Right forelimb (tissue), 1 donor: ENCODE measurements at regions not wholly inside any gene's neighbourhood (a gene's known extent, or its start where the extent isn't known, plus 50 kb on each side); places are given as distances from the start of the nearest gene placed in this dataset.
"Not testable (repeated sequence)": the region's sequence is repeated elsewhere in the genome, so short reads cannot be mapped to it uniquely, and the experiment has no call there.

Experiments used
- DNase-seq: peaks from one replicate; pipeline ENCODE4 v3.0.0-alpha.2; 2018

DNA sequence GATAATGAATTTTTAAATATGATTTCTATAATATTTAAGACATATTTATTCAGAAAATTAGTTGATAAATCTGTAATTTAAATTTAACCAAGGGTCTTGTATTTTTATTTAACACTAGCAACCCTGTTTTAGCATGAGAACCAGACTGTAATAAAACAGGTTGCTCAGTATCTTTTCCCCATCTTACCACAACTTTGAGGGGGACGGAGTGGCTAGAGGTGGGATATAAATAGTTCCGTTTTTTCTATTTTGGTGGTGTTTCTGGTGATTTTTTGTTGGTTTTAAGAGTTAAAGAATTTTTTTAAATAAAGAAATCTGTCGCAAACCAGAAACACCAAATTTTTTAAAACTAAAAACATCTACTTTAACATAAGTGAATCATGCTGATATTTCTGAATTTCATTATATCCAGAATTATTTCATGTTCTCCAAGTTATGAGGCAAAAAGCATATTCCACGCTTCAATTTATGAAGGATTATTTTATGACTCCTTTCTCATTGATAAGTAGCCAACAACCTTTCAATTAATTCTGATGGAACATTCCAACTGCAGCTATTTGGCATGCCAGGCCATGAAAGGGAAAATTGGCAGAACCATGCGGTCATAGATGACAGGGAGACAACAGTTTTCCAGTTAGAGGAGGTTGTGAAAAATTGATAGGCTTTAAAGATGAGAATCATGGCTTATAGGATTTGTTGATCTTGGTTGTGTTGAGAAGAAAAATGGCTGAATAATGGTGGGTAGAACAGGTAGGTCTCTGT lies 151.9 kb upstream of the CARMIL1 start:
- no peak for DNase-seq

DNA sequence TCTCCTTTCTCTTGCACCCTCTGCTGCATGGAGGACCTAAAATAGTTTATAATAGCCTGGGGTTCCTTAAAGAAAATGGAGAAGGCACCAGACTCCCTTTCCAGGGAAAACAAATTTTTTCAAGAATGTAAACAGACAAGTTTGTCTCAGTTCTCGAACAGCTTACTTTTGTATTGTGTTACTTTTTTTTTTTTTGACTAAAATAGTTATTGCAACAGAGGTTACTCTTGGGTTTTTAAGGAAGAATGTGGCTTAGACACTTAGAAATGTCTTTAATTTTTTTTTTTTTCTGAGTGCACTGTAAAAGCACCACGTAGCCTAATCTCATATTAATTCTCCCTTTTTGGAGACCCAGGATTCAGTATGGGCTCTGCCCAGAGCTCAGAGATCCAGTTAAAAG lies 148.7 kb upstream of the CARMIL1 start:
- no peak for DNase-seq

DNA sequence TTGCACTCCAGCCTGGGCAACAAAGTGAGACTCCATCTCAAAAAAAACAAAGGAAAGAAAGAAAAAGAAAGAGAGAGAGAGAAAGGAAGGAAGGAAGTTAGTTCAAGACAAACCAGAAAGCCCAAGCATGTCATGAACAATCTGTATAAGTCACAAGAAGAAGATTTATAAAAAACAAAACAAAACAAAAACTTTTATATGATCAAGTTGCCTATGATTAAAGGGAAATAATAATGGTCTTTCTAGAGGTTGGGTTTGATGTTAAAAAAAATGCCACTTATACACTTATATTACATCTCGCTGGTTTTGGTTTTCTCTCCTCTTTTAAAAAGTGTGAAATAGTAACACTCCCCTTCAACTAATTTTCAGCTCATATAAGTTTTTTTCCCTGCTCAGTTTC lies 146.2 kb upstream of the CARMIL1 start:
- DNase-seq = no peak

DNA sequence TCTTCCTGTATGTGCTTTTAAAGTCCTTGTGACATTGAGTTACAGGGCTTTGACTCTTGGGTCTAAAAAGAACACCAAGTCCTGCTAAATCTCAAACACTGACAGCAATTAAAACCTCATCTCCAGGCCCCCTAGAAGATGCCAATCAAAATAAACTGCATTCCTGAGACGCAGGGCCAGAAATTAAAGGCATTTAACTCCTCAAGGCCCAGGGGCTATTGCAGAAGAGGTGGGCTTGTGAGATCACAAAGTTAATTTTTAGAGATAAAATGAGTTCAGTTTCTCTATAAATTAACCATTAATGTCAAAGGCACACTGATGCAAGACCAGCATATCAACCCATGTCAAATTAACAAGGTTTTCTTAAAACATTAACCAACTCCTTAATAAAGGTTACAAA lies 145.6 kb upstream of the CARMIL1 start:
- DNase-seq = no peak

DNA sequence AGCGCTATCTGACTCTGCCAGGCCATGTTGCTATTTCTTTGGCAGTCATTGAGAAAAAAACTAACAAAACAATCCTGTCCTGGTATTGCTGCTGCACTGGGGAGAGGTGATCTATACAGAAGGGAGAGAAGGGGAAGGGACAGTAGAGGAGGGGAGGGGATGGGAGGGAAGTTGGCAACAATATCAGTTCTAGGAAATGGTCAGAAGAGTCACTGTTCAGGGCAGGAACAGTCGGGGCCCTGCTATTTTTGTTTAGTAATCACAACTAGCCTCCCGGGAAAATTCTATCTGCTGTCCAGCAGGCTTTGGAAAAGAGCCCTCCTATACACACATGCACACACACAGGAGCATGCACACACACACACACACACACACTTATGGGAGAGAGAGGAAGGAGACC lies 142.3 kb upstream of the CARMIL1 start:
- no peak for DNase-seq

DNA sequence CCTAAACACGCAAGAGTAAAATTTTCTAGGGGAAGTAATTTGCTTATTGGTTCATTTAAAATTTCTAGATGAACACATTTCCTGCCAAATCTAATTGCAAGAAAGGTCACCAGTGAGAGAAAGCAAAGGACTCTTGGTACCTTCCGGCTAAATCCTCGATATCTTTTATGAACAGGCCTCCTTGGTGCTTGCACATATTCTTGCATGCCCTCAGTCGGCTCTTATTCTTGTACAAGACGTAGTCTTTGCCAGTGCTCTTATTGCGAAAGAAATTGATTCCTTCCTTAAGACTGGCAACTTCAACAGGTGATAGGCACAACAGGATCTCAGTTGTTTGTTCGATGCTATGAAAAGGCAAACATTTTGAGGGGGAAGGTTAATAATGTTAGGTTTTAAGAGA lies 141.7 kb upstream of the CARMIL1 start:
- no peak for DNase-seq

DNA sequence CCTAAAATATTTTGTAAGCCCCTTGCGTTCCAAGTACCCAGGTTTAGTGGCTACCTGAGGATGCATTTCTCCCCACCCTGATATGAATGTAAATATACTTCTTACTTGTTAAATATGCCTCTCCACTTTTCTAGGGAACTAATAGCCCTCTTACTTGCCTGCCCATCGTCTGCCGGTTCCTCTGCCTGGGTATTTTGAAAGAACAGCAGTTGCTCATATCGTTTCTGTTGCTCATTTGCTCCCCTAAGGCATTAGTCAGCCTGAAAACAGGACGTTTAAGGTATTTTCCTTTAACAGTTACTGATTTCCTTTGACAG lies 141.3 kb upstream of the CARMIL1 start:
- no peak for DNase-seq

DNA sequence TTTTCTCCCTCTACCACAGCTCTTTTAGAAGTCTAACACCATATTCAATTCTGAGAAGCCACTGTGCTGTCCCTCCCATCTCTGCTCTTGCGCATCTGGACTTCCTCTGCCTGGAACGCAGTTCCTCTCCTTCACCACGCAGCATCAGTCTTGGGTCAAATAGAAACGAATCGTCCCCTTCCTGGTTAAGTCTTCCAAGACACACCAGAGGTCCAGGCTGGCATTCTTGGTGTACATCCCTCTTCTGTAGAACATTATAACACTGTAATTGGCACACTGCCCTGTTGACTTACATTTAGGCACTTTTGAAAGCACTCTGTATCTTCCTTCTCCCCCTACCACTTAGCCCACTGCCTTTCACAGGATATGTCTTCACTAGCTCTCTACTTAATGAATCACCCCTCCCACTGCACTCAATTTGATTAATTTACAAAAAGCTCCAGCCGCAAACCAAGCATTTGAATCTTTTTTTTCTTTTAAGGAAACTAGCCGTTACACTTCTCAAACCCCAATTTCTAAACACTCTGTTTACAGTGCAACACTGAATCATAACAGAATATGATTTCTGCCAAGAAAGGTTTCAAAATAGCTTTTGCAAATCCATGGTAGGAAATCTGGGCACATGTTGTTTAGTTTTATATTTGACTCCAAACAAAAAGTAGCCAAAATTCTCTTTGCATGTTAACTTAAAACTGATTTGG lies 140.8 kb upstream of the CARMIL1 start:
- peak; percentile 61 for DNase-seq

DNA sequence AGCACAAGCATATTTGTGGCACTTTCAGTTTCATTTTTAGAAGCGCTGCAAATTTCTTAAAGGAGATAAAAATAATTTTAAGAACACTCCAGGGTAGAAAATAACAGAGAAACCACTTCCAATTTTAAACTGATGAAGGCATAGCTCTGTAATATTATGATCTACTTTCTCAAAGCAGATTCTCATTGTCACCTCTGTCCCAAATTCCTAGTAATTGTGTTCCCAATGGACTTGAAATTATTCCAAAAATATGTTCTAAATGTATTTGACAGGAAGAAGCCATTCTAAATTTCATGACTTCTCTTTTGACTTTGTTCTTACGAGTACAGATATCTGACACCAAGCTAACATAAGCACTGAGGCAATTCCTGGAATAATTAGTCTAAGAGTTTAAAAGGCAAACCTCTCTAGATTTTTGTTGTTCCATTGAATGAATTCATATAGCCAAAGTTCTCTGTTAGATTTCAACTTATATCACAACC lies 140.2 kb upstream of the CARMIL1 start:
- DNase-seq = no peak

DNA sequence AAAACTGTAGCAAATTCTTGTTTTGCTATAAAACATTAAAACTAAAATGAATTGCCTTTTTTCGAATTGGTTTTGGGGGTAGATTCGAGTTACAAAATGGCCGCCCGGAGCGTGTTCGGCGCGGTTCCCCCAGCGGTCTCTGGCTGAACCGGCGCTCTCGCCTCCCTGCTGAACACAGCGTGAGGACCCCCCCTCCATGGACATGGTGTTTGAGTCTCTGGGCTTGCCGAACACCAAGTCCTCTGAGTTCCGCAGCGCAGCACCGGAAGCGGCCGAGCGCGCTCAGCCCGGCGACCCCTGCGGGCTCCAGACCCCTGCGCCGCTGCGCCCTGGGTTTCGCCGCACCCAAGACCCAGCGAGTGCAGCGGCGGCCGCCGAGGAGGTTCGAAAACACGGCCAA lies 139.6 kb upstream of the CARMIL1 start:
- not testable (repeated sequence) for DNase-seq

DNA sequence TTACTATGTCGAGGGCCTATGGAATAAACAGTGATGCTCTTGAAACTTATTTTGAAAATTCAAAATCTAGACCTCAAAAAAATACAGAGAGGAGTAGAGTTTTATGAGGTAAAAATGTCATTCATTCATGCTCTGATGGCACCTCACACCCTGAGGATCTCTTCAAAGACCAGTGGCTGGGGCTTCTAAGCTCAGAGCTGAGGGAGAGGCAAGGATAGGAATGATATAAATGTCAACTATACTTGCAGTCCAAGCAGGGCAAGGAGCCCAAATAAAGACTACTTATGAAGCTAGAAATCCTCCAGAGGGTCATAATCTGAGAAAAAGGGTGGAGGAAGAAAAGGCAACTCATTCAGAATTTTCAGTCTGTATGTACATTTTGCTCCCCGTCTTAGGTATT lies 136.7 kb upstream of the CARMIL1 start:
- DNase-seq = no peak

DNA sequence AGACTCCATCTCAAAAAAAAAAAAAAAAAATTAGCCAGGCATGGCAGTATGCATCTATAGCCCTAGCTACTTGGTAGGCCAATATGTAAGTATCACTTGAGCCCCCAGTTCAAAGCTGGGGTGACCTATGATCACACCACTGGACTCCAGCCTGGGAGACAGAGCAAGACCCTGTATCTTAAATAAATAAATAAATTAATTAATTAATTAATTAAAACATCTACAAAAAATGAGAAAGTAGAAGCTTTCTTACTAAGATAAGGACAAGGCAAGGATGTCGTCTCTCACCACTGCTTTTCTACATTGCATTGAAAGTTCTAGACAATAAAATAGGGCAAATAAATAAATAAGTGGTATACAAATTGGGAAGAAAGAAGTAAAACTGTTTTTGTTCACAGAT lies 134.3 kb upstream of the CARMIL1 start:
- DNase-seq = no peak

DNA sequence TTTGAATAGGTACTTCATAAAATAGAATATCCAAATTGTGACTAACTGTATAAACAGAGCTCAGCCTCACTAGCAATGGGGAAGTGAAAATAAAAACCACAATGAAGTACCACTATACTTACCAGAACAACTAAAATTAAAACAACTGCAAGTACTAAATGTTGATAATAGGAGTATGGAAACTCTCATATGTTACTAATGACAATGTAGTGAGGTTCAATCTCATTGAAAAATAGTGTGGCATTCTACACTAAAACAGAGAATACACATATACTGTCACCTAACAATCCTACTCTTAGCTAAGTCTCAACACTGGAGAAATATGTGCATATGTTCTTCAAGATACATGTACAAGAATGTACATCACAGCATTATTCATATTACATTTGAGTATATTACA lies 132.0 kb upstream of the CARMIL1 start:
- no peak for DNase-seq

DNA sequence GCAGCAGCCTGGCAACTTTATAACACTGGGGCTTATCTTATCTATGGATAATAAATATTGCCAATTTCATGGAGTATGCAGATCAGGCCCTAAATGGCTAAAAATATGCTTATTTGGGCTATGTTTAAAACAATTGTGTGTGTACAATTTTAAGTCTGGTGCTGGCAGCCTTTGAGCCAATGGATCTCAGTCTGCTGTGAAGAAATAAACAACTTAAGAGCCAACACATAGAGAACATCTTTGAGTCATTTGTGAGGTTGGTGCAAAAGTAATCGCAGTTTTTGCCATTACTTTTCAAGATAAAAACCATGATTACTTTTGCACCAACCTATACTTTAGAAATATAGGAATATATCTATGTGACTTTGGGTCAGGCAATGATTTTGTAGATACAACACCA lies 129.1 kb upstream of the CARMIL1 start:
- DNase-seq = no peak

DNA sequence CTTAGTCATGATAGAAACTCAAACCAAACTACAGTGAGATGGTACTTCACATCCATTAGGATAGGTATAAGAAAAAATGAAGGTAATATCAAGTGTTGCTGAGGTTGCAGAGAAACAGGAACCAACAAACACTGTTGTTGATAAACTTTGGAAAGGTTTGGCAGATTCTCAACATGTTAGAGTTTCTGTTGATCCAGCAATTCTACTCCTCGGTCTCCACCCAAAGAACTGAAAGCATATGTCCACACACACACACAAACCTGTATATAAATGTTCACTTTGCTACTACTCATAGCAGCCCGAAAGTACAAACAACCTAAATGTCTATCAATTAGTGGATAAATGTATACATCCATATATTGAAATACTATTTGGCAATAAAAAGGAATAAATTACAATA lies 128.3 kb upstream of the CARMIL1 start:
- no peak for DNase-seq

DNA sequence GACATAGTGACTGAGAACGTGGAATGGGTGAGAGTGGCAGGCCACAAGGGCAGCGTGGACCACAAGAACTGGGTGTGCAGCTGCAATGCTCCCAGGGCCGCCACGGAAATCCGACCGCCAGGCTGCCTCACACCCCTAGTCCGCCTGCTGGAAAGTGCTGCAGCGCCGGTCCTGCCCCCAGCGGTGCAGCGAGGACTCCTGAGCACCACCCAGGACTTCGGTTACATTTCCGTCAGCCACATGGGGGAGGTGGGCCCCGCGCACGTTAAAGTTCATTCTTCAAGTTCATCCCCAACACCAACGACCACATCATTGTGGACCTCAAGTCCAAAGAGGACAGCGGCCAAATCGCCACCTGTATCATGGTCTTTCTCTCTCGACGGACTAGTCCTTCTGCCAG lies 126.1 kb upstream of the CARMIL1 start:
- DNase-seq = no peak

DNA sequence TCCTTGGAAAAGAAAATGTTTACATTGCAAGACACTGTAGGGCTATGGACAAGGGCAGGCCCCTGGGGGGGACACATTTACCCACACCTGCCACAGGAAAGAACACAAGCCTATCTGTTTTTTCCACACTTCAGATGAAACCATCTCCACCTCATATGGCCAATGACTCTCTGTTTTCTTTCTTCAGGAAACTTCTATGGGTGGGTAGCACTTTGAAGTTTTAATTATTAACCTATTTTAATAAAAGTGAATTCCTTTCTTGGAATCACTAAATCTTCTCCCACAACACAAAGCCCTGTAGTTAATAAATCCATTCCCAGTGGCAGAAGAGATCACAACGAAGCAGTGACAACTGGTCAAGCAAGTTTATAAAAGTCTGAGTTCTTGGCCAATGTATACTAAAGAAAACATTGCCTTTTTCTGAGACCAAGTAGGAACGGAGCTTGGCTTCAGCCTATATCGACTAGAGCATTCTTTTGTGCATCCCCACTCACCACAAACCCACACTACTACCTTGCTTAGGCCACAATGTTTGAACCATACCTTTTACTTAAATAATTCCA lies 125.1 kb upstream of the CARMIL1 start:
- DNase-seq = no peak

DNA sequence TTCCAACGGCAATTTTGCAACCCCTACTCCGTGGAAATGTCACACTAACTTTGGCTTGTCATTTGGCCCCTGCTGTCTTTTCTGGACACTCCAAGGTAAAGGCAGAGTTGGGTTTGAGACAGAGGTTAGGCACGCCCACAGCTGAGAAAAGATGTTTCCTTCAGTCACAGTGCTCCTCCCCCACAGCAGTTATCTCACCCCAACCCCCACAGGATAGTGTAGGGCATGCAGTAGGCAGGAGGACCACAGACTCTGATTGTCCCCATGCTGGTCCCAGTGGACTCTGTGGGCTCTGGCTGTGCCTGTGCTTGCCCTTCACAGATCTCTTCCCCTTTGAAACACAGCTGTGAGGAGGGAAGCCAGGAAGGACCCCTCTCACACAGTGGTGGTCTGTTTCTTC lies 124.0 kb upstream of the CARMIL1 start:
- no peak for DNase-seq

DNA sequence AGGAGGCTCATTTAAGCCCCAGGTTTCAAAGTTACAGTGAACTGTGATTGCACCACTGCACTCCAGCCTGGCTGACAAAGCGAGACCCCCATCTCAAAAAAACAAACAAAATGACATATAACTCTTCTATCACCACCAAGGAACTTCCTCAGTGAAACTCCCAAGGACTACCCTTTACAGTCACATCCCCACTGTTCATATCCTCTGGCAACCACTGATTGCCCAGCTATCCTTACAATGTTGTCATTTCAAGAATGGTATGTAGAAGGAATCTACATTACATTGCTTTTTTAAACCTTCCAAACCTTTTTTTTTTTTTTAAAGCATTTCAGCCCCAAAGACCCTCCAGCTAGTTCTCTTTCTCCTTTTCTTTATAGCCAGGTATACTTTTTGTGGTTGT lies 123.1 kb upstream of the CARMIL1 start:
- DNase-seq = no peak

DNA sequence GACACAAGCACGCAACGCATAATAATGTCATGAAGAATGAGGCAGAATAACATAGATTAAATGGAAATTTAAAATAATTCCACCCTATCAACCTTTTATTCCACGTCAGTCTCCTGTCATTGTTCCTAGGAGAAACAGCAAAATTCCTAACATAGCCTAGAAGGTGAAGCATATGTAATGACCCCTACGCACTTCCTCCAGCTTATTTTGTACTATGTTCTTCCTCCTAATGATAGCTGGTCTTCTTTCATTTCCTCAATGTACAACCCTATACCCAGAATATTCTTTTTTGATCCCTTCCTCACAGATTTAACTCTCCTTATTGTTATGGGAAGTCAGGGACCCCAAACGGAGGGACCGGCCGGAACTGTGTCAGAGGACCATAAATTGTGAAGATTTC lies 122.0 kb upstream of the CARMIL1 start:
- DNase-seq = no peak

DNA sequence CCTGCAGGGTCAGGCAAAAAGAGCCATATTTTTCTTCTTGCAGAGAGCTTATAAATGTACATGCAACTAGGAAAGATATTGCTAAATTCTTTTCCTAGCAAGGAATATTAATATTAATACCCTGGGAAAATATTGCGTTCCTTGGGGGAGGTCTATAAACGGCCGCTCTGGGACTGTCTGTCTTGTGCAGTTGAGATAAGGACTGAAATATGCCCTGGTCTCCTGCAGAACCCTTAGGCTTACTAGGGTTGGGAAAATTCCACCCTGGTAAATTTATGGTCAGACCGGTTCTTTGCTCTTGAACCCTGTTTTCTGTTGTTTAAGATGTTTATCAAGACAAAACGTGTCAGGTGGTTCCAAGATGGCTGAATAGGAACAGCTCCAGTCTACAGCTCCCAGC lies 121.3 kb upstream of the CARMIL1 start:
- no peak for DNase-seq

DNA sequence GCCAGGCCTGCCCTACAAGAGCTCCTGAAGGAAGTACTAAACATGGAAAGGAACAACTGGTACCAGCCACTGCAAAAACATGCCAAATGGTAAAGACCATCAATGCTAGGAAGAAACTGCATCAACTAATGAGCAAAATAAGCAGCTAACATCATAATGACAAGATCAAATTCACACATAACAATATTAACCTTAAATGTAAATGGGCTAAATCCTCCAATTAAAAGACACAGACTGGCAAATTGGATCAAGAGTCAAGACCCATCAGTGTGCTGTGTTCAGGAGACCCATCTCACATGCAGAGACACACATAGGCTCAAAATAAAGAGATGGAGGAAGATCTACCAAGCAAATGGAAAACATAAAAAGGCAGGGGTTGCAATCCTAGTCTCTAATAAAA lies 119.0 kb upstream of the CARMIL1 start:
- not testable (repeated sequence) for DNase-seq

DNA sequence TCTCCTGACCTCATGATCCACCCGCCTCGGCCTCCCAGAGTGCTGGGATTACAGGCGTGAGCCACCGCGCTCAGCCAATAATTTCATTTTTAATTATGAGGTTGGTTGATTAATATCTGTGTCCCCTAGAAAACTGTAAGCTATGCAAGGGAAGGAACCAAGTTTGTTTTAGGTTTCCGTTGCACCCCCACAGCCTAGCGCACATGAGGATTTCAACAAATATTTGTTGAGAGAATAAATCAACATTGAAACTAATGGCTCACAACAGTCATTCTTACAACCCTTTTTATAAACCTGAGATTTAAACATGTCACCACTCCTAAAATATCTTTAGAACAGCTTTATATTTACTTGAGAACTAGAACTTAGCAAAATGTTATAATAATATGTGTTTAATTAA lies 114.0 kb upstream of the CARMIL1 start:
- no peak for DNase-seq

DNA sequence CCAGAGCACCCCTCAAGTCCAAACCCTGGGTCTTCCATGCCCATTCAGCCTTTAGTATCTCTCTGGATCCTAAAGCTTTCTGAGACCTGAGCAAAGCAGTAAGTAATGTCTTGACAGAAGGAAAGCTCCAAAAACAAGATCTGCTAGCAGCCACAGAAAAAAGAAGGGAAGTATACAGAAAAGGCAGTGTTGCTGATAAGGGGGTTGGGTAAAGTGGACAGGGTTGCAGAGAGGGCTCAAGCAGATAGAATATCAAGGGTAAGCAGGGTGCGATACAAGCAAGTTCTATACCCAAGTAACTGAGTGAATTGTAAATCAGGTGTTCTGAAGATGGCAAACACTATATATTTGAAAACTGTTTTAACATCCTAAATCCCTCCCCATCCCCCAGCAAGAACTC lies 113.4 kb upstream of the CARMIL1 start:
- DNase-seq = no peak
